ENCODE measurements at regions not wholly inside any gene's neighbourhood (a gene's known extent, or its start where the extent isn't known, plus 50 kb on each side); places are given as distances from the start of the nearest gene placed in this dataset.

DNA sequence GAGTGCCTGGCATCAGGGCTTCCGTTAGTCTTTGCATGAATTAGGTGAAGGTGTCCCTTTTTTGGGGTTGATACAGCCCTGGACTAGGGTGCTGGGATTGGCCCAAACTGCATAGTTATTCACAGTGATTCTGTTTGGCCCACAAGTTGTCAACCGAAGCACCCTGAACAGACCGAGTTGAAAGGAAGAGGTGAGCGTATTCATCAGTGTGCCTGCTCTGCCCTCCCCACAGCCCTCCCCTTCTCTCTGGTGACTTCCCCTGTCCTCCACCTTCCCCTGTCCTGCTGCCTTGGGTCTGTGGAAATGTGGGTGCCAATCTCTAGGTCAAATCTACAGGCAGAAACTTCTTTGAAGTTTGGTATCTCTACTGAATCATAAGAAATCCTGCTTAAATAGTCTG, 330.5 kb downstream of the DYSF start:
- TF ChIP-seq, protein P1, sequence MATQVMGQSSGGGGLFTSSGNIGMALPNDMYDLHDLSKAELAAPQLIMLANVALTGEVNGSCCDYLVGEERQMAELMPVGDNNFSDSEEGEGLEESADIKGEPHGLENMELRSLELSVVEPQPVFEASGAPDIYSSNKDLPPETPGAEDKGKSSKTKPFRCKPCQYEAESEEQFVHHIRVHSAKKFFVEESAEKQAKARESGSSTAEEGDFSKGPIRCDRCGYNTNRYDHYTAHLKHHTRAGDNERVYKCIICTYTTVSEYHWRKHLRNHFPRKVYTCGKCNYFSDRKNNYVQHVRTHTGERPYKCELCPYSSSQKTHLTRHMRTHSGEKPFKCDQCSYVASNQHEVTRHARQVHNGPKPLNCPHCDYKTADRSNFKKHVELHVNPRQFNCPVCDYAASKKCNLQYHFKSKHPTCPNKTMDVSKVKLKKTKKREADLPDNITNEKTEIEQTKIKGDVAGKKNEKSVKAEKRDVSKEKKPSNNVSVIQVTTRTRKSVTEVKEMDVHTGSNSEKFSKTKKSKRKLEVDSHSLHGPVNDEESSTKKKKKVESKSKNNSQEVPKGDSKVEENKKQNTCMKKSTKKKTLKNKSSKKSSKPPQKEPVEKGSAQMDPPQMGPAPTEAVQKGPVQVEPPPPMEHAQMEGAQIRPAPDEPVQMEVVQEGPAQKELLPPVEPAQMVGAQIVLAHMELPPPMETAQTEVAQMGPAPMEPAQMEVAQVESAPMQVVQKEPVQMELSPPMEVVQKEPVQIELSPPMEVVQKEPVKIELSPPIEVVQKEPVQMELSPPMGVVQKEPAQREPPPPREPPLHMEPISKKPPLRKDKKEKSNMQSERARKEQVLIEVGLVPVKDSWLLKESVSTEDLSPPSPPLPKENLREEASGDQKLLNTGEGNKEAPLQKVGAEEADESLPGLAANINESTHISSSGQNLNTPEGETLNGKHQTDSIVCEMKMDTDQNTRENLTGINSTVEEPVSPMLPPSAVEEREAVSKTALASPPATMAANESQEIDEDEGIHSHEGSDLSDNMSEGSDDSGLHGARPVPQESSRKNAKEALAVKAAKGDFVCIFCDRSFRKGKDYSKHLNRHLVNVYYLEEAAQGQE (IDR thresholded peaks at IDR 0.05; ENCODE audit: insufficient read depth in 1 of 2, low read depth in 2 of 2, low read length in 2 of 2) = no peak
- no peak for TF ChIP-seq TAF1 (IDR thresholded peaks at IDR 0.05; ENCODE audit: borderline replicate concordance, insufficient read depth, low read length)
- TF ChIP-seq POLR2AphosphoS5 (IDR thresholded peaks at IDR 0.05; ENCODE audit: low read depth, low read length) = no peak
- no peak for TF ChIP-seq SIN3A (IDR thresholded peaks at IDR 0.05; ENCODE audit: borderline replicate concordance, insufficient read depth, low read length)
- no peak for TF ChIP-seq FOXP2 (optimal IDR thresholded peaks at IDR 0.05; ENCODE audit: borderline replicate concordance, extremely low read depth, extremely low read length, insufficient read depth)

DNA sequence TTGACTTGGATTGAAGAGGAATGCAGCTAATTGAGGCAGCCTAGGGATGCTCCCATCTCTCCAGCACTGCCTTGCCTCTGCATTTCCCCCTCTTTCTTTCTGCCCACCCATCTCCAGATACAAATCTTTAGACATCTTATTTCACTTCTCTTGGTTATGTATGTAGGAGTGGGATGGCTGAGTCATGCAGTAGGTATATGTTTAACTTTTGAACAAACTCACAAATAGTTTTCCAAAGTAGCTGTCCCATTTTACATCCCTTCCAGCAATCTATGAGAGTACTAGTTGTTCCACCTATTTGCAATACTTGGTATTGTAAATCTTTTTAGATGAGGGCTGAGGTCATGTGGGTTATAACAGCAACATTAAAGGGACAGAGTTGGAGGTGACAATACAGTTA, 329.9 kb downstream of the DYSF start:
- no peak for TF ChIP-seq POLR2AphosphoS5 (IDR thresholded peaks at IDR 0.05; ENCODE audit: low read depth, low read length)
- TF ChIP-seq TAF1 (IDR thresholded peaks at IDR 0.05; ENCODE audit: borderline replicate concordance, insufficient read depth, low read length) = no peak
- TF ChIP-seq FOXP2 (optimal IDR thresholded peaks at IDR 0.05; ENCODE audit: borderline replicate concordance, extremely low read depth, extremely low read length, insufficient read depth) = no peak
- TF ChIP-seq, protein P1 (IDR thresholded peaks at IDR 0.05; ENCODE audit: insufficient read depth in 1 of 2, low read depth in 2 of 2, low read length in 2 of 2) = no peak
- TF ChIP-seq SIN3A (IDR thresholded peaks at IDR 0.05; ENCODE audit: borderline replicate concordance, insufficient read depth, low read length) = no peak

DNA sequence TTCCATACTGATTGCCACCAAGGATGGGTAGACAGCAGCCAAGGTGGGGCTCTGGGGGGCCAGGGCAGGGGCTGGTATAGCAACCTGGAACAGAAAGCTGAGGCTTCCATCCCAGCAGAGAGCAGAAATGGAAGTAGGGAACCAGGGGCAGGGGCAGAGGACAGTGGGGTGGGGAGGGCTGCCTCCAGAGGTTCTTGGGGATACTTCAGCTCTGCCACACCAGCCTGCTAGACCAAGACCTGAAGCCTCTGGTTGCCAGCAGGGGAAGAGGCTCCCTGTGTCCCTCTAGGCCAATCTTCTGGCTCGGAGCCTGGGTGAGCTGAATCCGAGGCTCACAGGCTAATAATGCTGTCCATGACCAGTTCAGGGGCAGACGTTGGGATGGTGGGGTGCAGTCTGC, 329.0 kb downstream of the DYSF start:
- TF ChIP-seq POLR2AphosphoS5 (IDR thresholded peaks at IDR 0.05; ENCODE audit: low read depth, low read length) = no peak
- no peak for TF ChIP-seq FOXP2 (optimal IDR thresholded peaks at IDR 0.05; ENCODE audit: borderline replicate concordance, extremely low read depth, extremely low read length, insufficient read depth)
- TF ChIP-seq TAF1 (IDR thresholded peaks at IDR 0.05; ENCODE audit: borderline replicate concordance, insufficient read depth, low read length) = no peak
- TF ChIP-seq, protein P1 (IDR thresholded peaks at IDR 0.05; ENCODE audit: insufficient read depth in 1 of 2, low read depth in 2 of 2, low read length in 2 of 2) = no peak
- TF ChIP-seq SIN3A (IDR thresholded peaks at IDR 0.05; ENCODE audit: borderline replicate concordance, insufficient read depth, low read length) = no peak

DNA sequence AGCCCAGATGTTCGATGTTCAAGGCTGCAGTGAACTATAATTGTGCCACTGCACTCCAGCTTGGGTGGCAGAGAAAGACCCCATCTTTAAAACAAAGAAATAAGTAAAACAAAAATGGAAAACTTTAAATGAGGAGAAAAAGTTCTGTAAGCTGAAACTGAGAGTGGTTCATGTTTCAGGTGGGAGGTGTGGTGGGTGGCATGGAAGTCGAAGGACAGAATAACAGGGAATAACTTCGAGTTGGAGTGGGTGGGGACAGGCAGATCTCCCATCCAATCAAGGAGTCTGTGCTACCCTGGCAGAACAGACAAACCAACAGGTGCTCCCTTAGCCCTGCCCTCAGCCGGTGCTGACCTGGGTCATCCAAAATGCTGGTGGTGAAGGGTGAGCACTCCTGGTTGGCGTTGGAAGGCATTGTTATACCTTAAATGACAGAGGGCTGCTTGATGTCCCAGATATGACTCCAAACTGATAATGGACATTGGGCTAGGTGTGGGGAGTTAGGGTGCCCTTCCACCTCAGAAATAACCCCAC, 328.4 kb downstream of the DYSF start:
- TF ChIP-seq TAF1 (IDR thresholded peaks at IDR 0.05; ENCODE audit: borderline replicate concordance, insufficient read depth, low read length) (no peak), SIN3A (IDR thresholded peaks at IDR 0.05; ENCODE audit: borderline replicate concordance, insufficient read depth, low read length) (no peak), FOXP2 (optimal IDR thresholded peaks at IDR 0.05; ENCODE audit: borderline replicate concordance, extremely low read depth, extremely low read length, insufficient read depth) (no peak), POLR2AphosphoS5 (IDR thresholded peaks at IDR 0.05; ENCODE audit: low read depth, low read length) (no peak)
- TF ChIP-seq, protein P1 (IDR thresholded peaks at IDR 0.05; ENCODE audit: insufficient read depth in 1 of 2, low read depth in 2 of 2, low read length in 2 of 2) = no peak

DNA sequence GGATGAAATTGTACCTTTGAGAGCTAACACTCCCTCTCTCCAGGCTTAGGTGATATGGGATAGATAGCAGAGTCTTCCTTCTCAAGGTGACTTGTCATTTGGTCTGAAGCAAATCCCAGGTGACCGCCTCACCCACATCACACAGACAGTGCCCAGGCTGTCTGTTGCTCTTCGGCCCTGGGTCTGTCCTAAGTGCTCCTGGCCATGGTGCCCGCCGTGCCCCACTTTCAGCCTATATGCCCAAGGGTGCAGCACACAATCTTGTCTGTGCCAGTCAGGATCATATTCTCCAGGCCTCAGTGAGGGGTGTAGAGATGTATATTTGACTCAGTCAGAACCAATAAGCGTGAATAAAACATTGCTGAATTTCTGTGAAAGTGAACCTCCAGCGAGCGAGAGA, 326.8 kb downstream of the DYSF start:
- TF ChIP-seq FOXP2 (optimal IDR thresholded peaks at IDR 0.05; ENCODE audit: borderline replicate concordance, extremely low read depth, extremely low read length, insufficient read depth) = no peak
- TF ChIP-seq SIN3A (IDR thresholded peaks at IDR 0.05; ENCODE audit: borderline replicate concordance, insufficient read depth, low read length) = no peak
- TF ChIP-seq TAF1 (IDR thresholded peaks at IDR 0.05; ENCODE audit: borderline replicate concordance, insufficient read depth, low read length) = no peak
- TF ChIP-seq, protein P1 (IDR thresholded peaks at IDR 0.05; ENCODE audit: insufficient read depth in 1 of 2, low read depth in 2 of 2, low read length in 2 of 2) = no peak
- TF ChIP-seq POLR2AphosphoS5 (IDR thresholded peaks at IDR 0.05; ENCODE audit: low read depth, low read length) = no peak
